HG03108 (cell line): ENCODE measurements at regions not wholly inside any gene's neighbourhood (a gene's known extent, or its start where the extent isn't known, plus 50 kb on each side); places are given as distances from the start of the nearest gene placed in this dataset.
"Not testable (repeated sequence)": the region's sequence is repeated elsewhere in the genome, so short reads cannot be mapped to it uniquely, and the experiment has no call there.

ENCODE experiments used
- ATAC-seq: cut with Tn5 transposase; IDR thresholded peaks from one replicate; pipeline ENCODE4 v1.9.1; 2021; ENCODE audit warnings: moderate library complexity; ENCODE audit not compliant: unreplicated experiment

- no peak for ATAC-seq
Observed at GRCh38 chr3:94587291-94587690, 524.4 kb downstream of the NSUN3 start.

DNA sequence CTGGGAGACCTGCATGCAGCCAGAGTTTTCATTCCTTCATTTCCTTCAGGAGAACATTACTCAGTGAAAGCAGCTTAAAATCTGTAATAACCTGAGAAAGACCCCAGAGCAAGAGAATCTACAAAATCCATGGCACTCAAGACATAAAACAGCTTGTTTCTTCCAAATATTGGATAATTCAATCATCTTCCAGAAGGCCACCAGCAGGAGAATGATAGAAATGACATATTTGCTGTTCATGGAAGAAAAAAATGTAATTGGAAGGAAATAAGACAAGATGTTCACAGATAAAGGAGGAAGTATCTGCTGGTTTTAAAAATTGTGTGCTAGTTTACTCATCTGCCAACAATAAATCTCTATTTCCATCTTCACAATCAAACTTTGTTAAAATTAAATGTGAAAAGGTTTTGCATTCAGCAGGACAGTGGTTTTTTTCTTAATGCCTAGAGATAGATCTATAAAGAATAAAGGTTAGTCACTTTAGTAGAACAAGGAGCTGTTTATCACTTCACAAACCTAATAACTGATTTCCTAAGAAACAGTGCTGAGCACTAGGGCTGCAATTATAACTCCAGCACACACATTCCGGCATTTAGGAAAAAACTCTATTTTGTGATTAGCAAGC is 530.8 kb downstream of the NSUN3 start:
- no peak for ATAC-seq

DNA sequence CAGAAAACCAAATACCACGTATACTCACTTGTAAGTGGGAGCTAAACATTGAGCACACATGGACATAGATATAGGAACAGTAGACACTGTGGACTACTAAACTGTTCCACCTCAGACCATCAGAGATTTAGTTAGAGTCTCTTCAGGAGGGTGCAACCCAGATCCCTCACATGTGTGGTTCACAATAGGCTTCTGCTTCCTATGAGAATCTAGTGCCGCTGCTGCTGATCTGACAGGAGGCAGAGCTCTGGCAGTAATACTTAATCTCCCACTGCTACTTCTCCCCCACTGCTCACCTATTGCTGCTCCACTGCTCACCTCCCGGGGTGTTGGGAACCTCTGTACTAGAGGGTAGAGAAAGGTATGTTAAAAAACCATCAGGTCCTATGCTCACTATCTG is 533.3 kb downstream of the NSUN3 start:
- no peak for ATAC-seq

- no peak for ATAC-seq
Observed at GRCh38 chr3:94596887-94597566, 534.2 kb downstream of the NSUN3 start.

DNA sequence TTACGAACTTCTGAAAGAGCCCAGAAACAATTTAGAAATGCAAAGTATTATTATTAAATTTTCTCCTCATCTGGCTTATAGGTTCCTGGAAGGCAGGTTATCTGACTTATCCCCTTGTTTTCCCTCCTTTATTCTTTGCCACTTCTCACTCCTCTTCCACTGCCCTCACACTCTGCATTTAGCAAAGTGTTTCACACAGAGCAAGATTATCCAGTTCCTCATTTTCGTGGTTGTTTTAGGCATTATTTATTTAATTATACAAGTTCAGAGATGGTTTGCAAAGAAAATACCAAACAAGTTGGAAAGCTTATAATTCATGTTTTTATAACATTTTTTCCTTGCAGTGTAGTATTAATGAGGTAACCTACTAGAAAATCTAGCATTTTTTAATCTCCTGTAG is 544.9 kb downstream of the NSUN3 start:
- ATAC-seq, result no peak

DNA sequence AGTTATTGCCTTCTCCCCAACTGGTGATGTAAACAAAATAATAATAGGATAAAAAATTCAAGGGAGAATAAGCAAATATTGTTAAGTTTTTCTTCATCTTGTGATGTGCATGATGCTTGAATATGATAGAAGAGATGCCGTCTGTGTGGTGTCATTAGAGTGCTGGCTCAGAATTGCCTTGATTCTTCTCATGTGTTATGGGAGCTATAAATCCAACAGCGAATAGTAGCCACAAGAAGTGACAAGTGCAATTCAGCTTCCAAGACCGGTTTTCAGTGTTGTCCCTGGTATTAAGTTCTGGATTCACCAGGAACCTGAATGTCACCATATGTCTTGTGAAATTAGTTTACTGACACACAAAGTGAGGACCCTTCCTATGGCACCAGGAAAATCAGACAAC is 547.0 kb downstream of the NSUN3 start:
- no peak for ATAC-seq

DNA sequence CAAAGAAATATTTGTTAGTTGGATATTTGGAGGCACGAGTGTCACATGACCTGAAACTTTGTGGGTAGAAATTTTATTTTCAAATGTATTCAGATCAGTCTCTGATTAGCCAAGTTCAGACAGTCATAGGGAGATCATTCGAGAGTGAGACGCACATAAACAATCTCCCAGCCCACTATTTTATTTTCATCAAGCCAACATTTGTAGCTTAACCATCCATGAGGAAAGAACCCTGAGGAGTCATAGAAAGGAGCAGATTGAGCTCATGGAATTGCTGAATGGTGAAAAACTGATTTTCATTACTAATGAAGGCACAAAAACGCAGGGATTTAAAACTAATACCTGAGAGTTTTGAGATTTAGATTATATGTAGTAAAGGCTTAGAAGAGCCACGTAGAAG is 548.7 kb downstream of the NSUN3 start:
- ATAC-seq, result no peak

GRCh38 chr3:94612631-94613030 is 549.8 kb downstream of the NSUN3 start:
- ATAC-seq, result no peak

- ATAC-seq, result no peak
Observed at GRCh38 chr3:94614192-94614591, 551.3 kb downstream of the NSUN3 start.

GRCh38 chr3:94615275-94616065 is 552.6 kb downstream of the NSUN3 start:
- ATAC-seq, result no peak

DNA sequence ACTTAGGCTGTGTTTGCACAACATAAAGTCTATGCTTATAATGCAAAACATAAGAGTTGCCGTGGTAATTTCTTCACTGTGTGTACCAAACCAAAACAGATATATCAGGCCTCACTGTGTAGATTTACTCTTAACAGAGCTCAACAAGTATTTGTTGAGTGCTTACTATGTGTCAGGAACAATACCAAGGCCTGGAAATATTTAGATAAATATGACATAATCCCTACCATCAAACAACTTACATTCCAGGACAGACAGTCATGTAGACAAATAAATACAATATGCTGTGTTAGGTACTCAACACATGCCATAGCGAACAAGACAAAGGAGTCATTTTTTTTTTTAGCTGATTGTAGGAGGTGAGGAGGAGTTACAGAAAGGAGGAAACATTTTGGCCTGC is 554.0 kb downstream of the NSUN3 start:
- ATAC-seq, result no peak

- no peak for ATAC-seq
Observed at GRCh38 chr3:94617312-94617711, 554.5 kb downstream of the NSUN3 start.

- no peak for ATAC-seq
Observed at GRCh38 chr3:94619643-94620042, 556.8 kb downstream of the NSUN3 start.

GRCh38 chr3:94626573-94626972 is 563.7 kb downstream of the NSUN3 start:
- ATAC-seq, result no peak

DNA sequence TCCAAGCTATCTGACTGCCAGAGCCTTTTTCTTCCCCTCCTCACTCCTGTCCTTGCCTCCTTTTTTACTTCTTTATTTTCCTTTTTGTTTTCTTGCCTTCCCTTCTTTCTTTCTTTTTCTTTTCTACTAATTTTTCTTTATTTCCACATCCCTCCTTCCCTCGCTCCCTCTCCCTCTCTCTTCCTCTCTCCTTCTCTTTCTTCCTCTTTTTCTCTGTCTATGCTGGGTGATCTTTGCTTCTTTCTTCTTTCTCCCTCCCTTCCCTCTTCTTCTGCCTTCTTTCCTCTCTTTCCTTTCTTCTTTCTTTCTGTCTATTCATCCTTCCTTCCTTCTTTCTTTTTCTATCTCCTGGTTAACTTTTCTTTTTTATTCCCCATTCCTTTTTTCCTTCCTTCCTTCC is 564.8 kb downstream of the NSUN3 start:
- no peak for ATAC-seq

DNA sequence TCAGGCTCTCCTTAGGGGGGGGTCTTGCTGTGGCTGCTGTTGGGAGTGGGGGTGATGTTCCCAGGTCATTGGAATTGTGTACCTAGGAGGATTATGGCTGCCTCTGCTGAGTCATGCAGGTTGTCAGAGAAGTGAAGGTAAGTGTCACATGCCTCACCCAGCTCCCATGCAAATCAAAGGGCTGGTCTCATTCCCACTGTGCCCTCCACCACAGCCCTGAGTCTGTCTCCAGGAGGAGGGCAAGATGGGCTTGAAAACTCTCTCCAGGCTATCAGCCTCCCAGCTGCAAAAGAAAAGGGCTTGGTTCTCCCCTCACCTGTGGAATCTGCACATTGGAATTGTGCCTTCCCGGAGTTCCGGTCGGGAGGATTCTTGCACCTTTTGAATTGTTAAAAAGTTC is 580.5 kb downstream of the NSUN3 start:
- no peak for ATAC-seq

- ATAC-seq, result no peak
Observed at GRCh38 chr3:94645790-94646189, 582.9 kb downstream of the NSUN3 start.

DNA sequence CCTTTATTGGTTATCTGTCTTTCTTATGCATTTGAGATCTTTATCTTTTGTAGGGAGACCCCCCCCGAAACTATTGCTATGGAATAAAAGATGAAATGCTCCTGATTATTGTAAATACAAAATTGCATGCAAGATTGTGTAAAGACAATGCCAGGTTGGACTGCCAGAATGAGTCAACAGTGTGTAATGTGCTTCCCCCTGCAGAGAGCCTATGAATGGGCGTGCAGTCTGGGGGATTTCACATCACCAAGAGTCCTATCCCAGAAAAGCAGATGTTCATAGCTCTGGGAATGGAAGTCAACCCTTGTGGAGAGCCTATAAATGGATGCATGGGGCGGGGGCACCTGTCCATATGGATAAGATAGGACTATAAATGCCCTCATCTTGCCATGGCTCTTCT is 584.3 kb downstream of the NSUN3 start:
- ATAC-seq, result no peak

- not testable (repeated sequence) for ATAC-seq
Observed at GRCh38 chr3:94648270-94649180, 585.7 kb downstream of the NSUN3 start.

DNA sequence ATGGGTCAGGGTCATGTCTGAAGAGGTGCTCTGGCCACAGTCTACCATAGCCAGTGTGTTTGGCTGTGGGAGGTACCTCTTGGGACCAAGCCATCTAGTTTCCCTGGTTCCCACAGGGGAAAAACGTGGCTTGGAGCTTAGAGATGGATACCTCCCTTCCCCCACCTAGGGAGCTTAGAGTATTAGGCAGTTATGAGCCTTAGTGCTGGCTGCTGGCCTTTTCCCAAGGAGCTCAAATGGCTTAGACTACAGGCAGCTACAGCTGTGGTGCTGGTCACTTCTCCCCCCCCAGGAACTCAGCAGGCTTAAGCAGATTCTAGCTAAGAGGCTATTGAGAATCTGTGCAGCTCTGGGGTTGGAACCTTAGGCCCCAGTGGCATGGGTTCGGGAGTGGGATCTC is 591.2 kb downstream of the NSUN3 start:
- no peak for ATAC-seq

GRCh38 chr3:94665922-94666321 is 603.1 kb downstream of the NSUN3 start:
- no peak for ATAC-seq
